ENCODE measurements at regions not wholly inside any gene's neighbourhood (a gene's known extent, or its start where the extent isn't known, plus 50 kb on each side); places are given as distances from the start of the nearest gene placed in this dataset.

- H3K27ac Mint-ChIP-seq = no peak overlapping the region
- H3K4me1 Mint-ChIP-seq = no peaks in the 10 kb centered on the region
- no peaks in the 10 kb centered on the region for H3K27me3 Mint-ChIP-seq
- H3K4me3 Mint-ChIP-seq = no peak overlapping the region
- H3K9me3 Mint-ChIP-seq = peaks cover 3 to 7% (median 6%) of the 10 kb centered on the region in 3 donors
- H3K36me3 Mint-ChIP-seq = no peaks in the 10 kb centered on the region
Observed at GRCh38 chr5:2332521-2332920, 419.0 kb downstream of the IRX2 start.

- H3K9me3 Mint-ChIP-seq = peaks cover 3 to 6% (median 4%) of the 10 kb centered on the region in 3 donors
- H3K4me3 Mint-ChIP-seq = no peak overlapping the region
- H3K4me1 Mint-ChIP-seq = no peaks in the 10 kb centered on the region
- no peak overlapping the region for H3K27ac Mint-ChIP-seq
- H3K36me3 Mint-ChIP-seq = no peaks in the 10 kb centered on the region
- H3K27me3 Mint-ChIP-seq = no peaks in the 10 kb centered on the region
Observed at GRCh38 chr5:2330325-2331130, 420.9 kb downstream of the IRX2 start.

- Mint-ChIP-seq H3K36me3 (no peaks in the 10 kb centered on the region), H3K9me3 (peaks cover 3 to 6% (median 4%) of the 10 kb centered on the region in 3 donors), H3K4me3 (no peak overlapping the region), H3K27me3 (no peaks in the 10 kb centered on the region), H3K4me1 (no peaks in the 10 kb centered on the region), H3K27ac (no peak overlapping the region)
Observed at GRCh38 chr5:2329741-2330140, 421.7 kb downstream of the IRX2 start.

- H3K4me3 Mint-ChIP-seq = no peak overlapping the region
- no peaks in the 10 kb centered on the region for H3K27me3 Mint-ChIP-seq
- peaks cover 0 to 5% (median 2%) of the 10 kb centered on the region in 3 donors for H3K9me3 Mint-ChIP-seq
- no peaks in the 10 kb centered on the region for H3K4me1 Mint-ChIP-seq
- H3K36me3 Mint-ChIP-seq = no peaks in the 10 kb centered on the region
- H3K27ac Mint-ChIP-seq = no peak overlapping the region
Observed at GRCh38 chr5:2326601-2327000, 424.9 kb downstream of the IRX2 start.

GRCh38 chr5:2324788-2325187 is 426.7 kb downstream of the IRX2 start:
- Mint-ChIP-seq H3K4me3 (no peak overlapping the region), H3K36me3 (no peaks in the 10 kb centered on the region), H3K9me3 (peaks cover 0 to 7% (median 5%) of the 10 kb centered on the region in 3 donors), H3K4me1 (no peaks in the 10 kb centered on the region), H3K27ac (no peak overlapping the region), H3K27me3 (no peaks in the 10 kb centered on the region)

GRCh38 chr5:2320611-2321010 is 430.9 kb downstream of the IRX2 start:
- H3K4me1 Mint-ChIP-seq = no peaks in the 10 kb centered on the region
- H3K27me3 Mint-ChIP-seq = no peaks in the 10 kb centered on the region
- no peak overlapping the region for H3K27ac Mint-ChIP-seq
- H3K36me3 Mint-ChIP-seq = no peaks in the 10 kb centered on the region
- H3K9me3 Mint-ChIP-seq = peaks cover 0 to 7% (median 5%) of the 10 kb centered on the region in 3 donors
- no peak overlapping the region for H3K4me3 Mint-ChIP-seq

- Mint-ChIP-seq H3K27ac (no peak overlapping the region), H3K27me3 (no peaks in the 10 kb centered on the region), H3K4me1 (no peaks in the 10 kb centered on the region), H3K4me3 (no peak overlapping the region), H3K36me3 (peaks cover 3% of the 10 kb centered on the region), H3K9me3 (peaks cover 3 to 14% (median 7%) of the 10 kb centered on the region in 3 donors)
Observed at GRCh38 chr5:2317540-2317939, 433.9 kb downstream of the IRX2 start.

GRCh38 chr5:2311851-2312250 is 429.1 kb upstream of the IRX4 start:
- Mint-ChIP-seq H3K9me3 (peaks cover 3 to 14% (median 10%) of the 10 kb centered on the region in 3 donors), H3K27ac (no peak overlapping the region), H3K27me3 (no peaks in the 10 kb centered on the region), H3K4me1 (no peaks in the 10 kb centered on the region), H3K36me3 (peaks cover 3% of the 10 kb centered on the region), H3K4me3 (no peak overlapping the region)

- peaks cover 0 to 2% (median 0%) of the 10 kb centered on the region in 3 donors for H3K4me1 Mint-ChIP-seq
- no peak overlapping the region for H3K27ac Mint-ChIP-seq
- H3K36me3 Mint-ChIP-seq = peaks cover 3% of the 10 kb centered on the region
- H3K9me3 Mint-ChIP-seq = peaks cover 3 to 14% (median 8%) of the 10 kb centered on the region in 3 donors
- H3K4me3 Mint-ChIP-seq = no peak overlapping the region
- no peaks in the 10 kb centered on the region for H3K27me3 Mint-ChIP-seq
Observed at GRCh38 chr5:2310946-2311345, 428.2 kb upstream of the IRX4 start.

GRCh38 chr5:2307631-2308030 is 424.9 kb upstream of the IRX4 start:
- peaks cover 0 to 7% (median 1%) of the 10 kb centered on the region in 3 donors for H3K9me3 Mint-ChIP-seq
- peaks cover 0 to 2% (median 0%) of the 10 kb centered on the region in 3 donors for H3K4me1 Mint-ChIP-seq
- no peaks in the 10 kb centered on the region for H3K36me3 Mint-ChIP-seq
- no peak overlapping the region for H3K27ac Mint-ChIP-seq
- H3K4me3 Mint-ChIP-seq = no peak overlapping the region
- no peaks in the 10 kb centered on the region for H3K27me3 Mint-ChIP-seq

- Mint-ChIP-seq H3K9me3 (peaks cover 0 to 7% (median 1%) of the 10 kb centered on the region in 3 donors), H3K27ac (no peak overlapping the region), H3K4me1 (peaks cover 0 to 2% (median 0%) of the 10 kb centered on the region in 3 donors), H3K36me3 (no peaks in the 10 kb centered on the region), H3K4me3 (no peak overlapping the region), H3K27me3 (no peaks in the 10 kb centered on the region)
Observed at GRCh38 chr5:2306711-2307110, 424.0 kb upstream of the IRX4 start.

GRCh38 chr5:2303431-2304100 is 420.8 kb upstream of the IRX4 start:
- H3K9me3 Mint-ChIP-seq = no peaks in the 10 kb centered on the region
- H3K36me3 Mint-ChIP-seq = no peaks in the 10 kb centered on the region
- H3K4me3 Mint-ChIP-seq = no peak overlapping the region
- no peaks in the 10 kb centered on the region for H3K27me3 Mint-ChIP-seq
- H3K27ac Mint-ChIP-seq = no peak overlapping the region
- H3K4me1 Mint-ChIP-seq = peaks cover 0 to 2% (median 0%) of the 10 kb centered on the region in 3 donors

- peaks cover 0 to 2% (median 0%) of the 10 kb centered on the region in 3 donors for H3K4me1 Mint-ChIP-seq
- no peak overlapping the region for H3K27ac Mint-ChIP-seq
- no peaks in the 10 kb centered on the region for H3K27me3 Mint-ChIP-seq
Observed at GRCh38 chr5:2302169-2302568, 419.4 kb upstream of the IRX4 start.

GRCh38 chr5:2300861-2301574 is 418.3 kb upstream of the IRX4 start:
- Mint-ChIP-seq H3K36me3 (no peaks in the 10 kb centered on the region), H3K27me3 (no peaks in the 10 kb centered on the region), H3K27ac (no peak overlapping the region), H3K4me1 (no peaks in the 10 kb centered on the region), H3K4me3 (no peak overlapping the region), H3K9me3 (no peaks in the 10 kb centered on the region)

More at GRCh38 chr5:2302169-2302568, 419.4 kb upstream of the IRX4 start:
- H3K4me3 Mint-ChIP-seq = no peak overlapping the region
- no peaks in the 10 kb centered on the region for H3K9me3 Mint-ChIP-seq
- no peaks in the 10 kb centered on the region for H3K36me3 Mint-ChIP-seq

- H3K4me3 Mint-ChIP-seq = no peak overlapping the region
- no peaks in the 10 kb centered on the region for H3K36me3 Mint-ChIP-seq
- H3K27me3 Mint-ChIP-seq = no peaks in the 10 kb centered on the region
- no peaks in the 10 kb centered on the region for H3K9me3 Mint-ChIP-seq
- no peak overlapping the region for H3K27ac Mint-ChIP-seq
- H3K4me1 Mint-ChIP-seq = no peaks in the 10 kb centered on the region
Observed at GRCh38 chr5:2300421-2300820, 417.7 kb upstream of the IRX4 start.

Data from IgD-negative memory B cell (primary cell).